ENCODE measurements at regions not wholly inside any gene's neighbourhood (a gene's known extent, or its start where the extent isn't known, plus 50 kb on each side); places are given as distances from the start of the nearest gene placed in this dataset.
A peak's percentile ranks its signal among the peaks of the same experiment; 100 is the strongest.

GRCh38 chr11:116412118-116412889, 360.5 kb downstream of the BUD13 start (continued):
- peak; percentile 59 for TF ChIP-seq SKI (IDR thresholded peaks at IDR 0.05; ENCODE audit: partially characterized antibody)
- TF ChIP-seq EED (CRISPR knock-in tag; IDR thresholded peaks at IDR 0.05): no peak
- TF ChIP-seq ZNF691 (CRISPR knock-in tag; IDR thresholded peaks at IDR 0.05; ENCODE audit: borderline replicate concordance, low read depth): no peak
- 0 out of 2 replicates have a peak, but pooled peaks have one; percentile 20 for TF ChIP-seq ZNF124 (CRISPR knock-in tag; IDR thresholded peaks at IDR 0.05)
- TF ChIP-seq CEBPG (CRISPR knock-in tag; IDR thresholded peaks at IDR 0.05): 0 out of 2 replicates have a peak, but pooled peaks have one; percentile 54
- peak; percentile 73 for TF ChIP-seq SAP130 (CRISPR knock-in tag; IDR thresholded peaks at IDR 0.05; ENCODE audit: low read depth)

- POLR2A ChIA-PET: interaction anchor here (6.3 kb wide), 1 partner anchor 15 kb away, joined by 117 read pairs; no protein-coding TSS in a partner anchor
- H3K4me3 ChIP-seq (replicated peaks in 1 of 3; ENCODE audit: insufficient read depth in 1 of 3, low read depth in 2 of 3, low read length in 3 of 3): no peak overlapping the region
- H2AFZ ChIP-seq (ENCODE audit: low read length): no peak overlapping the region
- H3K36me3 ChIP-seq (replicated peaks in 1 of 2; ENCODE audit: control insufficient read depth in 1 of 2, insufficient read depth in 2 of 2, low read length in 2 of 2): no peaks in the 10 kb centered on the region
- no peak overlapping the region for H3K9ac ChIP-seq (ENCODE audit: insufficient read depth, low read depth, low read length)
- in situ Hi-C loops (cut with HindIII; ENCODE audit: extremely low pct_ligation_motif_present, low pct_unique_long_range_greater_than_20kb): no loop called here
- no peak overlapping the region for H3K27ac ChIP-seq (ENCODE audit: extremely low read length, insufficient read depth, low read length)
- FAIRE-seq (no peak), DNase-seq (ENCODE audit: low spot score) (no peak), ATAC-seq (no peak)
- no peaks in the 10 kb centered on the region for H3K27me3 ChIP-seq (ENCODE audit: control insufficient read depth in 1 of 2, insufficient read depth in 2 of 2, low read length in 2 of 2)
- H3K4me1 ChIP-seq (ENCODE audit: insufficient read depth, low read length): peaks cover 47% of the 10 kb centered on the region
- H3K9me3 ChIP-seq (ENCODE audit: low read length): no peaks in the 10 kb centered on the region
- BruUV-seq (replicated peaks): no TSS peak
- no peak overlapping the region for H3K4me2 ChIP-seq (ENCODE audit: low read depth, low read length)
- 90% methylated on average over 4 of the region's 4 CpGs for WGBS (ENCODE audit: low lambda C conversion rate)
- H3K79me2 ChIP-seq (ENCODE audit: insufficient read depth, low read length): no peaks in the 10 kb centered on the region
- CTCF ChIA-PET (ENCODE audit: low intra/inter-chr PET ratio, low total read pairs): no interaction called here
- intact Hi-C loops (cut with micrococcal nuclease; ENCODE audit: unreplicated experiment): no loop called here
- no peaks in the 10 kb centered on the region for H4K20me1 ChIP-seq (ENCODE audit: insufficient read depth, low read length)
- TF ChIP-seq ZUFSP (CRISPR knock-in tag; IDR thresholded peaks at IDR 0.05; ENCODE audit: borderline replicate concordance): no peak
- TF ChIP-seq ZNF484 (CRISPR knock-in tag; IDR thresholded peaks at IDR 0.05; ENCODE audit: borderline replicate concordance, low read depth): no peak
- no peak for TF ChIP-seq ZNF777 (CRISPR knock-in tag; IDR thresholded peaks at IDR 0.05)
- no peak for TF ChIP-seq ZNF788 (CRISPR knock-in tag; IDR thresholded peaks at IDR 0.05; ENCODE audit: borderline replicate concordance)
- no peak for TF ChIP-seq NFE2L2 (IDR thresholded peaks at IDR 0.05; ENCODE audit: low read length)
- TF ChIP-seq ZNF703 (CRISPR knock-in tag; IDR thresholded peaks at IDR 0.05; ENCODE audit: borderline replicate concordance): no peak
- TF ChIP-seq TAF1 (CRISPR knock-in tag; IDR thresholded peaks at IDR 0.05): no peak
- no peak for TF ChIP-seq NFIC (IDR thresholded peaks at IDR 0.05; ENCODE audit: low read length)
- TF ChIP-seq ZBTB2 (CRISPR knock-in tag; IDR thresholded peaks at IDR 0.05; ENCODE audit: low read depth): no peak
- no peak for TF ChIP-seq ADNP (CRISPR knock-in tag; IDR thresholded peaks at IDR 0.05)
- no peak for TF ChIP-seq PAX8 (CRISPR knock-in tag; IDR thresholded peaks at IDR 0.05; ENCODE audit: borderline replicate concordance)
- TF ChIP-seq MED1 (CRISPR knock-in tag; IDR thresholded peaks at IDR 0.05): no peak
- no peak for TF ChIP-seq TEAD2 (CRISPR knock-in tag; IDR thresholded peaks at IDR 0.05)
- TF ChIP-seq ATF1 (CRISPR knock-in tag; IDR thresholded peaks at IDR 0.05): no peak
- no peak for TF ChIP-seq ZBTB1 (CRISPR knock-in tag; IDR thresholded peaks at IDR 0.05; ENCODE audit: borderline replicate concordance)
These were observed 363.5 kb downstream of the BUD13 start for GRCh38 chr11:116409238-116409637.

Data from HepG2 (cell line).